K562 (cell line): ENCODE measurements at regions not wholly inside any gene's neighbourhood (a gene's known extent, or its start where the extent isn't known, plus 50 kb on each side); places are given as distances from the start of the nearest gene placed in this dataset.

Experiments used
- CBX1 ChIP-seq: sonication (generic); IDR thresholded peaks from 2 replicates; pipeline ENCODE4 v1.6.1; 2016; ENCODE audit warnings: antibody characterized with exemption, low read depth, mild to moderate bottlenecking
- FOSL1 ChIP-seq: fragments of 200-800 bp; sonication (Bioruptor generic); conservative IDR thresholded peaks from 2 replicates; pipeline ENCODE4 v1.6.1; 2016; ENCODE audit warnings: missing genetic modification characterization, missing compliant biosample characterization
- GATAD2A ChIP-seq: fragments of 450-650 bp; IDR thresholded peaks from 2 replicates; pipeline ENCODE4 v1.6.1; 2017
- MAZ ChIP-seq, 2 experiments: fragments of 450-650 bp in 1 of 2; sonication (generic) in 1 of 2; formaldehyde crosslinking; IDR thresholded peaks in 1 of 2; conservative IDR thresholded peaks in 1 of 2; 2 replicates each; pipeline versions ENCODE4 v1.4.0 to v1.5.0; 2020; ENCODE audit warnings: mild to moderate bottlenecking in 1 of 2, missing genetic modification reagents in 1 of 2
- MNT ChIP-seq, 2 experiments: fragments of 450-650 bp; conservative IDR thresholded peaks; 2 replicates each; pipeline ENCODE4 v1.6.1; 2017; ENCODE audit warnings: mild to moderate bottlenecking in 2 of 2, moderate library complexity in 2 of 2
- PPARD ChIP-seq: fragments of 250-450 bp; sonication (Bioruptor Pico); IDR thresholded peaks from 2 replicates; pipeline ENCODE4 v1.8.0; 2022; ENCODE audit warnings: inconsistent platforms, mild to moderate bottlenecking, moderate library complexity
- PRPF4 ChIP-seq: fragments of 200-400 bp; formaldehyde crosslinking; IDR thresholded peaks from one replicate; pipeline ENCODE4 v1.6.1; 2017; ENCODE audit warnings: low read length, low read depth, mild to moderate bottlenecking; ENCODE audit not compliant: insufficient read depth, poor library complexity, severe bottlenecking
- RBM14 ChIP-seq: fragments of 200-400 bp; formaldehyde crosslinking; IDR thresholded peaks from 2 replicates; pipeline ENCODE4 v1.6.1; 2018; ENCODE audit warnings: low read depth, mild to moderate bottlenecking, low read length, moderate library complexity, borderline replicate concordance; ENCODE audit not compliant: insufficient read depth
- RBM25 ChIP-seq: fragments of 200-400 bp; formaldehyde crosslinking; IDR thresholded peaks from 2 replicates; pipeline ENCODE4 v1.6.1; 2018; ENCODE audit warnings: low read length, low read depth, moderate library complexity; ENCODE audit not compliant: severe bottlenecking
- RBM34 ChIP-seq: fragments of 200-400 bp; formaldehyde crosslinking; IDR thresholded peaks from 2 replicates; pipeline ENCODE4 v1.6.1; 2018; ENCODE audit warnings: low read length, borderline replicate concordance; ENCODE audit not compliant: insufficient read depth
- SIRT6 ChIP-seq: IDR thresholded peaks from one replicate; pipeline ENCODE4 v1.6.1; 2012; ENCODE audit warnings: low read depth, mild to moderate bottlenecking, control low read depth, inconsistent platforms, low read length, moderate library complexity
- TAF15 ChIP-seq: fragments of 200-400 bp; formaldehyde crosslinking; IDR thresholded peaks from 2 replicates; pipeline ENCODE4 v1.6.1; 2017; ENCODE audit warnings: mild to moderate bottlenecking, low read depth, low read length, moderate library complexity
- TAL1 ChIP-seq: fragments of 450-650 bp; IDR thresholded peaks from 2 replicates; pipeline ENCODE4 v1.6.1; 2016; ENCODE audit warnings: mild to moderate bottlenecking
- TBP ChIP-seq: optimal IDR thresholded peaks from 2 replicates; pipeline ENCODE3; 2011; ENCODE audit warnings: low read depth, low read length, improper control_type of control experiment
- TOE1 ChIP-seq, 2 experiments: fragments of 450-650 bp in 1 of 2; sonication (generic) in 1 of 2; formaldehyde crosslinking in 1 of 2; IDR thresholded peaks; 2 replicates each; pipeline versions ENCODE4 v1.7.1 to v1.8.0; 2016 to 2022; ENCODE audit warnings: borderline replicate concordance in 2 of 2, mild to moderate bottlenecking in 2 of 2, antibody characterized with exemption in 1 of 2, inconsistent platforms in 1 of 2, low read depth in 1 of 2, missing genetic modification reagents in 1 of 2, moderate library complexity in 1 of 2
- ZNF184 ChIP-seq: sonication (generic); formaldehyde crosslinking; IDR thresholded peaks from 2 replicates; pipeline ENCODE4 v1.5.0; 2020; ENCODE audit warnings: missing genetic modification reagents
- ZNF717 ChIP-seq: fragments of 250-450 bp; sonication (Bioruptor Pico); IDR thresholded peaks from 2 replicates; pipeline ENCODE4 v1.5.0; 2021
- ZSCAN32 ChIP-seq: fragments of 450-650 bp; formaldehyde crosslinking; IDR thresholded peaks from 2 replicates; pipeline ENCODE4 v1.4.0; 2020; ENCODE audit warnings: mild to moderate bottlenecking, moderate library complexity
- TF ChIP-seq, protein P1 (sequence below): sonication (generic); formaldehyde crosslinking; IDR thresholded peaks from 2 replicates; pipeline ENCODE4 v1.8.0; 2022; ENCODE audit warnings: mild to moderate bottlenecking, missing genetic modification reagents
- TF ChIP-seq, protein P2 (sequence below): fragments of 450-650 bp; formaldehyde crosslinking; IDR thresholded peaks from 2 replicates; pipeline ENCODE4 v1.4.0; 2022; ENCODE audit warnings: missing genetic modification characterization
- TF ChIP-seq, protein P3 (sequence below): IDR thresholded peaks from 3 replicates; pipeline ENCODE4 v1.6.1; 2011; ENCODE audit warnings: borderline replicate concordance, mild to moderate bottlenecking, moderate library complexity; ENCODE audit not compliant: insufficient read length; ENCODE audit errors: extremely low read depth

DNA sequence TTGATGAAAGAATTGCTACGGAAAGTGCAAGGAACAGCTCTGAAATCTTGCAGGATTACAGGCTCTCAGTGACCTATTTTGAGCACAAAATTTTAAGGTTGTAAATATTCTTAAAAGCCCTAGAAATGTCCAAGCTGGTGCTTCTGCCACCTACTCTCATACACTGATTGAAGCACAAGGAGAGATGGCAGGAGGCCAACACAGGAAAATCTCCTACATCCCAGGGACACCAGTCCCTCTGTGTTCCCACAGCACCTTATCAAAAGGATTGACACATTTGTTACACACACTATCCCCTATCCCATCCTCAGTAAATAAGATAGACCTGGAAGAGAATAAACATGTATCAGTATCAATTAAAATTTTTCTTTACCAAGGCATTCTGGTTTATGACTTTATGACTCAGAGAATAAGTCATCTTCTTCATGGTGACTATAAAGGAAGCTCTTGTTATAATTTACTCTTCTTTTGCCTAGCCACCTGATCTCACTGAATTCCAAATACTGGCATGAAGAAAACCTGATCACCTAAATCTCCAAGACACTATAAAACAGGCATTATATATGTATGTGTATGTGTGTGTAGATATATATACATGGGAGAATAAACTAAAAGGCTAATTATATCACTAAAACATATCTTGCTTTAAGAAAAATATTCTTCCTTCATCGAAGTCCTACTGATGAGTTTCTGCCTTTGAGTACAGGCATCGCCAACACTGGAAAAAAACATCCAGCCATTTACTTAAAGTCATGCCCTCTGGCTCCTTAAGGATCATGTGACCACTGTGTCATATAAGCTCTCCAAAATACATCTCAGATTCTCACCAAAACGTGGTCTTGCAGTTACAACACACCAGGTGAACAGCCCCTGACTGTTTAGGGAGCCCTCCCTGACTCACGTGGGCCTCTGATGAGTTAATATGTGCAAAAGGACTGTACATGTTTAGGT is 208.1 kb upstream of the NR2F2 start (continued):
- no peak for TF ChIP-seq MNT (conservative IDR thresholded peaks at IDR 0.05)
- peak; percentile 66 for TF ChIP-seq TOE1 (IDR thresholded peaks at IDR 0.05; ENCODE audit: borderline replicate concordance)
- TF ChIP-seq TOE1 (CRISPR knock-in tag; IDR thresholded peaks at IDR 0.05; ENCODE audit: borderline replicate concordance, low read depth) = no peak
- TF ChIP-seq, protein P1, sequence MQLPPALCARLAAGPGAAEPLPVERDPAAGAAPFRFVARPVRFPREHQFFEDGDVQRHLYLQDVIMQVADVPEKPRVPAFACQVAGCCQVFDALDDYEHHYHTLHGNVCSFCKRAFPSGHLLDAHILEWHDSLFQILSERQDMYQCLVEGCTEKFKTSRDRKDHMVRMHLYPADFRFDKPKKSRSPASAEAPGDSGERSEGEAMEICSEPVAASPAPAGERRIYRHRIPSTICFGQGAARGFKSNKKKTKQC = no peak
- TF ChIP-seq ZNF717 (CRISPR knock-in tag) = no peak
- TF ChIP-seq, protein P2, sequence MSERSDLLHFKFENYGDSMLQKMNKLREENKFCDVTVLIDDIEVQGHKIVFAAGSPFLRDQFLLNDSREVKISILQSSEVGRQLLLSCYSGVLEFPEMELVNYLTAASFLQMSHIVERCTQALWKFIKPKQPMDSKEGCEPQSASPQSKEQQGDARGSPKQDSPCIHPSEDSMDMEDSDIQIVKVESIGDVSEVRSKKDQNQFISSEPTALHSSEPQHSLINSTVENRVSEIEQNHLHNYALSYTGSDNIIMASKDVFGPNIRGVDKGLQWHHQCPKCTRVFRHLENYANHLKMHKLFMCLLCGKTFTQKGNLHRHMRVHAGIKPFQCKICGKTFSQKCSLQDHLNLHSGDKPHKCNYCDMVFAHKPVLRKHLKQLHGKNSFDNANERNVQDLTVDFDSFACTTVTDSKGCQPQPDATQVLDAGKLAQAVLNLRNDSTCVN (CRISPR knock-in tag) = no peak
- TF ChIP-seq, protein P3, sequence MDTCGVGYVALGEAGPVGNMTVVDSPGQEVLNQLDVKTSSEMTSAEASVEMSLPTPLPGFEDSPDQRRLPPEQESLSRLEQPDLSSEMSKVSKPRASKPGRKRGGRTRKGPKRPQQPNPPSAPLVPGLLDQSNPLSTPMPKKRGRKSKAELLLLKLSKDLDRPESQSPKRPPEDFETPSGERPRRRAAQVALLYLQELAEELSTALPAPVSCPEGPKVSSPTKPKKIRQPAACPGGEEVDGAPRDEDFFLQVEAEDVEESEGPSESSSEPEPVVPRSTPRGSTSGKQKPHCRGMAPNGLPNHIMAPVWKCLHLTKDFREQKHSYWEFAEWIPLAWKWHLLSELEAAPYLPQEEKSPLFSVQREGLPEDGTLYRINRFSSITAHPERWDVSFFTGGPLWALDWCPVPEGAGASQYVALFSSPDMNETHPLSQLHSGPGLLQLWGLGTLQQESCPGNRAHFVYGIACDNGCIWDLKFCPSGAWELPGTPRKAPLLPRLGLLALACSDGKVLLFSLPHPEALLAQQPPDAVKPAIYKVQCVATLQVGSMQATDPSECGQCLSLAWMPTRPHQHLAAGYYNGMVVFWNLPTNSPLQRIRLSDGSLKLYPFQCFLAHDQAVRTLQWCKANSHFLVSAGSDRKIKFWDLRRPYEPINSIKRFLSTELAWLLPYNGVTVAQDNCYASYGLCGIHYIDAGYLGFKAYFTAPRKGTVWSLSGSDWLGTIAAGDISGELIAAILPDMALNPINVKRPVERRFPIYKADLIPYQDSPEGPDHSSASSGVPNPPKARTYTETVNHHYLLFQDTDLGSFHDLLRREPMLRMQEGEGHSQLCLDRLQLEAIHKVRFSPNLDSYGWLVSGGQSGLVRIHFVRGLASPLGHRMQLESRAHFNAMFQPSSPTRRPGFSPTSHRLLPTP = no peak
- TF ChIP-seq ZNF184 = no peak
- TF ChIP-seq ZSCAN32 (CRISPR knock-in tag) = no peak
- no peak for TF ChIP-seq RBM25
- no peak for TF ChIP-seq MAZ (CRISPR knock-in tag; conservative IDR thresholded peaks at IDR 0.05 in 1 of 2, IDR thresholded peaks at IDR 0.05 in 1 of 2)
- no peak for TF ChIP-seq SIRT6
- TF ChIP-seq PRPF4 = no peak
- TF ChIP-seq GATAD2A = no peak
- TF ChIP-seq TBP = no peak
- TF ChIP-seq CBX1 = no peak
- TF ChIP-seq TAL1 = no peak
- no peak for TF ChIP-seq RBM34
- 0 out of 2 replicates have a peak, but pooled peaks have one; percentile 29 for TF ChIP-seq FOSL1 (tag)
- no peak for TF ChIP-seq TAF15
- no peak for TF ChIP-seq PPARD (CRISPR knock-in tag)
- TF ChIP-seq RBM14 = no peak
